Retinal pigment epithelial cell (primary cell): ENCODE measurements at regions not wholly inside any gene's neighbourhood (a gene's known extent, or its start where the extent isn't known, plus 50 kb on each side); places are given as distances from the start of the nearest gene placed in this dataset.

ENCODE experiments used
- DNase-seq: peaks from one replicate; pipeline ENCODE4 v3.0.0-alpha.2; 2010; ENCODE audit warnings: low read depth
- H3K4me3 ChIP-seq: 2 replicates; pipeline ENCODE4 v1.5.1; 2011; ENCODE audit warnings: mild to moderate bottlenecking, low read length, control low read depth, moderate library complexity
- CTCF ChIP-seq: conservative IDR thresholded peaks from 2 replicates; pipeline ENCODE4 v1.5.1; 2011; ENCODE audit warnings: low read depth, low read length, control low read depth, inconsistent platforms

- TF ChIP-seq CTCF: no peak
- DNase-seq: no peak
- no peak overlapping the region for H3K4me3 ChIP-seq
Observed at GRCh38 chr5:171678646-171679045, 107.0 kb upstream of the SMIM23 start.

GRCh38 chr5:171680485-171680884 lies 105.1 kb upstream of the SMIM23 start:
- DNase-seq: no peak
- H3K4me3 ChIP-seq: no peak overlapping the region
- TF ChIP-seq CTCF: no peak

GRCh38 chr5:171681061-171681460 lies 104.6 kb upstream of the SMIM23 start:
- TF ChIP-seq CTCF: no peak
- H3K4me3 ChIP-seq: no peak overlapping the region
- no peak for DNase-seq

GRCh38 chr5:171681677-171682076 lies 103.9 kb upstream of the SMIM23 start:
- TF ChIP-seq CTCF: no peak
- H3K4me3 ChIP-seq: no peak overlapping the region
- DNase-seq: no peak

- DNase-seq: no peak
- H3K4me3 ChIP-seq: no peak overlapping the region
- TF ChIP-seq CTCF: no peak
Observed at GRCh38 chr5:171682801-171683200, 102.8 kb upstream of the SMIM23 start.

- no peak for DNase-seq
- H3K4me3 ChIP-seq: no peak overlapping the region
- no peak for TF ChIP-seq CTCF
Observed at GRCh38 chr5:171684169-171684568, 101.4 kb upstream of the SMIM23 start.

GRCh38 chr5:171688696-171689495 lies 96.7 kb upstream of the SMIM23 start:
- H3K4me3 ChIP-seq: no peak overlapping the region
- peak; percentile 81 for DNase-seq
- TF ChIP-seq CTCF: no peak
